ENCODE measurements at regions not wholly inside any gene's neighbourhood (a gene's known extent, or its start where the extent isn't known, plus 50 kb on each side); places are given as distances from the start of the nearest gene placed in this dataset.

DNA sequence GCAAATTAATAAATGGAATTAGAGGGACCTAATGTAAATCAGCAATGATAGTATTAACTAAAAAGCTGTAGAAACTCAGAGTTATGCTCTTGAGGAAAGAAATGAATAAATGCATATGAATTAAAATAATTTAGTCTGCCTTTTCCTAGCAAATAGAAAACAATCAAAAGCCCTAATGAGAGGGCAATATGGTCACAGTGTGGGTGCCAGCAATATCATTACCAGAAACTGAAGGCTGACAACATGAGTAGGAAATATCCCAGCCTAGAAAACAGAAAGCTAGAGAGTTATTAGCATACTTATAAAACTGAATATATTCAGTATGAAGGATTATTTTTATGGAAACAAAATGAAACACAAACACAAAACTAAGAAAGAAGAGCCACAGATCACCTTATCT is 987.5 kb upstream of the SEL1L start:
- DNase-seq (ENCODE audit: low spot score): no peak
- in situ Hi-C loops (cut with MboI; ENCODE audit: low sequenced_read_pairs, unreplicated experiment): no loop called here
- TF ChIP-seq, protein P1, sequence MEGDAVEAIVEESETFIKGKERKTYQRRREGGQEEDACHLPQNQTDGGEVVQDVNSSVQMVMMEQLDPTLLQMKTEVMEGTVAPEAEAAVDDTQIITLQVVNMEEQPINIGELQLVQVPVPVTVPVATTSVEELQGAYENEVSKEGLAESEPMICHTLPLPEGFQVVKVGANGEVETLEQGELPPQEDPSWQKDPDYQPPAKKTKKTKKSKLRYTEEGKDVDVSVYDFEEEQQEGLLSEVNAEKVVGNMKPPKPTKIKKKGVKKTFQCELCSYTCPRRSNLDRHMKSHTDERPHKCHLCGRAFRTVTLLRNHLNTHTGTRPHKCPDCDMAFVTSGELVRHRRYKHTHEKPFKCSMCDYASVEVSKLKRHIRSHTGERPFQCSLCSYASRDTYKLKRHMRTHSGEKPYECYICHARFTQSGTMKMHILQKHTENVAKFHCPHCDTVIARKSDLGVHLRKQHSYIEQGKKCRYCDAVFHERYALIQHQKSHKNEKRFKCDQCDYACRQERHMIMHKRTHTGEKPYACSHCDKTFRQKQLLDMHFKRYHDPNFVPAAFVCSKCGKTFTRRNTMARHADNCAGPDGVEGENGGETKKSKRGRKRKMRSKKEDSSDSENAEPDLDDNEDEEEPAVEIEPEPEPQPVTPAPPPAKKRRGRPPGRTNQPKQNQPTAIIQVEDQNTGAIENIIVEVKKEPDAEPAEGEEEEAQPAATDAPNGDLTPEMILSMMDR (IDR thresholded peaks at IDR 0.05; ENCODE audit: borderline replicate concordance, control extremely low read depth, extremely low read depth, insufficient read depth, missing control alignments): no peak

GRCh38 chr14:82528016-82528415 is 994.4 kb upstream of the SEL1L start:
- in situ Hi-C loops (cut with MboI; ENCODE audit: low sequenced_read_pairs, unreplicated experiment): no loop called here
- no peak for DNase-seq (ENCODE audit: low spot score)
- TF ChIP-seq, protein P1 (IDR thresholded peaks at IDR 0.05; ENCODE audit: borderline replicate concordance, control extremely low read depth, extremely low read depth, insufficient read depth, missing control alignments): no peak

DNA sequence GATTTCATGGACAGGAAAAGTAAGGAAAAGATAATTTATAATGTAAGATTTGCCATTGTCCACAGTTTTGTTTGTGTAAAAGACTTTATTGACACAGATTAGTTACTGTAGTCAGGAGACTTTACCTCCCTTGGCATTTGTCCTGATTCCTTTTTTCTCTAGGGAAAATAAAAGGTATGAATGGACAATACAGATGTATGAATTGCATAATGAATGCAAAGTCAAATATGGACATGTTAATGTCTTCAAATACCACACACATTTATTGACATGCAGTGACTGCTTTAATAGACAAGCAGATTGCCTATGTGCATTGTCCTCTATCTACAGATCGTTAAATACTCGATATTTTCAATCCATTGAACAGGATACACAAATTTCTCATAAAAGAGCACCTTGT is 999.7 kb upstream of the SEL1L start:
- TF ChIP-seq, protein P1 (IDR thresholded peaks at IDR 0.05; ENCODE audit: borderline replicate concordance, control extremely low read depth, extremely low read depth, insufficient read depth, missing control alignments): no peak
- DNase-seq (ENCODE audit: low spot score): no peak
- in situ Hi-C loops (cut with MboI; ENCODE audit: low sequenced_read_pairs, unreplicated experiment): no loop called here

GRCh38 chr14:82536566-82536965 is 1002.9 kb upstream of the SEL1L start:
- DNase-seq (ENCODE audit: low spot score): no peak
- in situ Hi-C loops (cut with MboI; ENCODE audit: low sequenced_read_pairs, unreplicated experiment): no loop called here

GRCh38 chr14:82537831-82538230 is 1004.2 kb upstream of the SEL1L start:
- TF ChIP-seq, protein P1 (IDR thresholded peaks at IDR 0.05; ENCODE audit: borderline replicate concordance, control extremely low read depth, extremely low read depth, insufficient read depth, missing control alignments): no peak
- DNase-seq (ENCODE audit: low spot score): no peak
- in situ Hi-C loops (cut with MboI; ENCODE audit: low sequenced_read_pairs, unreplicated experiment): no loop called here

More at GRCh38 chr14:82536566-82536965, 1002.9 kb upstream of the SEL1L start:
- TF ChIP-seq, protein P1 (IDR thresholded peaks at IDR 0.05; ENCODE audit: borderline replicate concordance, control extremely low read depth, extremely low read depth, insufficient read depth, missing control alignments): no peak

- DNase-seq (ENCODE audit: low spot score): no peak
- TF ChIP-seq, protein P1 (IDR thresholded peaks at IDR 0.05; ENCODE audit: borderline replicate concordance, control extremely low read depth, extremely low read depth, insufficient read depth, missing control alignments): no peak
- in situ Hi-C loops (cut with MboI; ENCODE audit: low sequenced_read_pairs, unreplicated experiment): no loop called here
These were observed 1012.7 kb upstream of the SEL1L start for GRCh38 chr14:82546401-82546800.

Data from GM13976 (cell line).